ENCODE measurements at regions not wholly inside any gene's neighbourhood (a gene's known extent, or its start where the extent isn't known, plus 50 kb on each side); places are given as distances from the start of the nearest gene placed in this dataset.

DNA sequence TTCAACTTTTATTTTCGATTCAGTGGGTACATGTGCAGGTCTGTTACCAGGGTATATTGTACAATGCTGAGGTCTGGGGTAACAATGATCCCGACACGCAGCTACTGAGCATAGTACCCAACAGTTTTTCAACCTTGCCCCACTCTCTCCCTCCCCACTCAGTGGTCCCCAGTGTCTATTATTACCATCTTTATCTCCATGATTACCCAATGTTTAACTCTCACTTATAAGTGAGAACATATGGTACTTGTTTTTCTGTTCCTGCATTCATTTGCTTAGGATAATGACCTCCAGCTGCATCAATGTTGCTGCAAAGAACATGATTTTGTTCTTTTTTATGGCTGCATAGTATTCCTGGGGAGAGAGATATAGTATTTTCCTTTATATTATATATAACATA, 75.7 kb upstream of the EPHB3 start:
- TF ChIP-seq, protein P1, sequence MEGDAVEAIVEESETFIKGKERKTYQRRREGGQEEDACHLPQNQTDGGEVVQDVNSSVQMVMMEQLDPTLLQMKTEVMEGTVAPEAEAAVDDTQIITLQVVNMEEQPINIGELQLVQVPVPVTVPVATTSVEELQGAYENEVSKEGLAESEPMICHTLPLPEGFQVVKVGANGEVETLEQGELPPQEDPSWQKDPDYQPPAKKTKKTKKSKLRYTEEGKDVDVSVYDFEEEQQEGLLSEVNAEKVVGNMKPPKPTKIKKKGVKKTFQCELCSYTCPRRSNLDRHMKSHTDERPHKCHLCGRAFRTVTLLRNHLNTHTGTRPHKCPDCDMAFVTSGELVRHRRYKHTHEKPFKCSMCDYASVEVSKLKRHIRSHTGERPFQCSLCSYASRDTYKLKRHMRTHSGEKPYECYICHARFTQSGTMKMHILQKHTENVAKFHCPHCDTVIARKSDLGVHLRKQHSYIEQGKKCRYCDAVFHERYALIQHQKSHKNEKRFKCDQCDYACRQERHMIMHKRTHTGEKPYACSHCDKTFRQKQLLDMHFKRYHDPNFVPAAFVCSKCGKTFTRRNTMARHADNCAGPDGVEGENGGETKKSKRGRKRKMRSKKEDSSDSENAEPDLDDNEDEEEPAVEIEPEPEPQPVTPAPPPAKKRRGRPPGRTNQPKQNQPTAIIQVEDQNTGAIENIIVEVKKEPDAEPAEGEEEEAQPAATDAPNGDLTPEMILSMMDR (IDR thresholded peaks at IDR 0.05) = no peak
- no peak for TF ChIP-seq ZFX (IDR thresholded peaks at IDR 0.05; ENCODE audit: borderline replicate concordance)

Data from 22Rv1 (cell line).